Stomach (tissue), 4 donors: ENCODE measurements at regions not wholly inside any gene's neighbourhood (a gene's known extent, or its start where the extent isn't known, plus 50 kb on each side); places are given as distances from the start of the nearest gene placed in this dataset.

ENCODE experiments used
- CTCF ChIP-seq, 7 experiments: fragments of 450-650 bp in 4 of 7; fragments of 200-600 bp in 3 of 7; sonication (generic) in 3 of 7; IDR thresholded peaks; one replicate each; pipeline ENCODE4 v1.5.1; 2016 to 2019; ENCODE audit warnings: antibody characterized with exemption in 7 of 7, control low read depth in 2 of 7, mild to moderate bottlenecking in 1 of 7
- POLR2A ChIP-seq, 4 donors: fragments of 450-650 bp; IDR thresholded peaks; one replicate each; pipeline ENCODE4 v1.6.1; 2016; ENCODE audit warnings: antibody characterized with exemption in 4 of 4, control low read depth in 2 of 4, mild to moderate bottlenecking in 1 of 4, moderate library complexity in 1 of 4

- TF ChIP-seq CTCF (IDR thresholded peaks at IDR 0.05) = no peak
- no peak for TF ChIP-seq POLR2A (IDR thresholded peaks at IDR 0.05)
Observed at GRCh38 chr6:147947521-147947920, 395.1 kb upstream of the SASH1 start.
